HK-2 (cell line): ENCODE measurements at regions not wholly inside any gene's neighbourhood (a gene's known extent, or its start where the extent isn't known, plus 50 kb on each side); places are given as distances from the start of the nearest gene placed in this dataset.
"Not testable (repeated sequence)": the region's sequence is repeated elsewhere in the genome, so short reads cannot be mapped to it uniquely, and the experiment has no call there.

Experiments
- DNase-seq: peaks from one replicate; pipeline ENCODE4 v3.0.0-alpha.2; 2018; ENCODE audit not compliant: unreplicated experiment

GRCh38 chr7:65621580-65622201, 248.0 kb downstream of the ZNF92 start:
- DNase-seq = peak; percentile 1

GRCh38 chr7:65631236-65631635, 241.6 kb upstream of the VKORC1L1 start:
- not testable (repeated sequence) for DNase-seq

- DNase-seq = not testable (repeated sequence)
Observed at GRCh38 chr7:65633587-65634404, 239.1 kb upstream of the VKORC1L1 start.

GRCh38 chr7:65638918-65639317, 234.0 kb upstream of the VKORC1L1 start:
- DNase-seq = not testable (repeated sequence)

GRCh38 chr7:65639717-65640116, 233.2 kb upstream of the VKORC1L1 start:
- not testable (repeated sequence) for DNase-seq

GRCh38 chr7:65643498-65643897, 229.4 kb upstream of the VKORC1L1 start:
- DNase-seq = not testable (repeated sequence)

GRCh38 chr7:65647153-65647964, 225.5 kb upstream of the VKORC1L1 start:
- not testable (repeated sequence) for DNase-seq

DNA sequence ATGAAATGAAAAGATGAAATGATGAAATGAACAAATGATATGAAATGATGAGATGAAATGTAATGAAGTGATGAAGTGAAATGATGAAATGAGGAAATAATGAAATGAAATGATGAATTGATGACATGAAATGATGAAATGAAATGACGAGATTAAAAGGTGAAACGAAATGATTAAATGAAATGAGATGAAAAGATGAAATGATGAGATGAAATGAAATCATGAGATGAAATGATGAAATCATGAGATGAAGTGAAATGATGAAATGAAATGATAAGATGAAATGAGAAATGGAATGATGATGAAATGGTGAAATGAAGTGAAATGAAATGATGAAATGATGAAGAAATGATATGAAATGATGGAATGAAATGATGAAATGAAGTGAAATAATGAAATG, 221.7 kb upstream of the VKORC1L1 start:
- DNase-seq = not testable (repeated sequence)

GRCh38 chr7:65651826-65652592, 220.9 kb upstream of the VKORC1L1 start:
- DNase-seq = not testable (repeated sequence)

DNA sequence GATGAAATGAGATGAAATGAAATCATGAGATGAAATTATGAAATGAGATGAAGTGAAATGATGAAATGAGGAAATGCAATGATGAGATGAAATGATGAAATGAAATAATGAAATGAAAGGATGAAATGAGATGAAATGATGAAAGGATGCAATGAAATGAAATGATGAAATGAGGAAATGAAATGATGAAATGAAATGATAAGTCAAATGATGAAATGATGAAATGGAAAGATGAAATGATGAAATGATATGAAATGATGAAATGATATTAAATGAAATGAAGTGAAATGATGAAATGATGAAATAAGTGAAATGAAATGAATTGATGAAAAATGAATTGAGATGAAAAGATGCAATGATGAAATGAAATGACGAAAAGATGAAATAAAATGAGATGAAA, 220.2 kb upstream of the VKORC1L1 start:
- DNase-seq = not testable (repeated sequence)

DNA sequence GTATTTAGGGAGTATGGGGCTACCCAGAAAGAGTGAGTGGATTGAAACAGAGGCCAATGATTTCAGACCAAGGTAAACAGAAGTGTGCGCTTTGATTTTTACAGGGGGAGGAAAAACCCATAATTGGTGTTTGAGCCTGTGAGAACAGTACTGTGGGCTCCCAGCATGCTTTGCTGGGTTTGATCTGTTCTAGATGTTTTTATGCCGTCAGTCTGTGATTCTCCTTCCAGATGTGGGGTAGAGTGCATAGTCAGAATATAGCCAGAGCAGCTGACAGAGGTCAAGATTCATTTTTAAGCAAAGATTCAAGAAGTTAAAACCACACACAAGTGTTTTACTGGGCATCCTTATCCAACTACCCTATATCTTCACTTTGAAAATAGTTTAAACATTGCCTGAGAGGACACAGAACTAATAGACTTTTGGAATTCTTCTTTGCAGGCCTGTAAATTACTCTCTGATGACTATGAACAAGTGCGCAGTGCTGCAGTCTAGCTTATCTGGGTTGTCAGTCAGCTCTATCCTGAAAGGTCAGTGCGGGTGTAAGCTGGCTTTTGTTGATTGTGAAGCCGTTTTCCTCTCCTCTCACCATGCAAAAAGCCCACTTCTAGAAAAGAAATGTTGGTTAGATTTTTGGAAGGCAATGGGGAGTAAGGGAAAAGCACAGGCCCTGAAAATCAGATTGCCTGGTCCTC, 216.2 kb upstream of the VKORC1L1 start:
- DNase-seq = not testable (repeated sequence)

GRCh38 chr7:65683362-65683761, 189.5 kb upstream of the VKORC1L1 start:
- DNase-seq = not testable (repeated sequence)

DNA sequence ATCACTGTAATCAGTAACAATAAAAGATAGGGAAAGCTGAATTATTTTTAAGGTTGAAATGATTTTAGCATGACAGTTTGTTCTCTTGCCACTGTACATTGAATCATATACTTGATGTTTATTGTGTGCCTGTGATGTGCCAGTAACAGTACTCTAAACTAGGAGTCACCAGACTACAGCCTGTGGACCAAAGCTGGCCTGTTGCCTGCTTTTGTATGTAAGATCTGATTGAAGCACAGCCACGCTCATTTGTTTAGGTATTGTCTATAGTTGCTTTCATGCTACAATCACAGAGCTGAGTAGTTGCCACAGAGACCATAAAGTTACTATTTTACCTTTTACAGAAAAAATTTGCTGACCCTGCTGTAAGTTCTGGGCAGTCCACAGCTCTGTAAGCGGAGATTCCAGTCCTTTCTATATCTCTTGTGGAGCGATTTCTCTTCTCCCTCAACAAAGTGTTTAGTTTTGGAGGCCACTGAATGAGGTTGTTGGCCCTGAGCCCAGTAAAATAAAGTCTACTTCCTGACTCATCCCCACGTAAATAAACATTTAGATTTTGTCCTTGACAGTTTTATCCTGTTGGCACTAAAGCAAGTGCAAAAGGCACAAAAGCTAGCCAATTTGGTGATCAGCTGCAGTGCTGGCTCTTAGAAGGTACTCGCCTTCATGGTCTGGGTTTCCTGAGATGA, 173.7 kb upstream of the VKORC1L1 start:
- DNase-seq = not testable (repeated sequence)

DNA sequence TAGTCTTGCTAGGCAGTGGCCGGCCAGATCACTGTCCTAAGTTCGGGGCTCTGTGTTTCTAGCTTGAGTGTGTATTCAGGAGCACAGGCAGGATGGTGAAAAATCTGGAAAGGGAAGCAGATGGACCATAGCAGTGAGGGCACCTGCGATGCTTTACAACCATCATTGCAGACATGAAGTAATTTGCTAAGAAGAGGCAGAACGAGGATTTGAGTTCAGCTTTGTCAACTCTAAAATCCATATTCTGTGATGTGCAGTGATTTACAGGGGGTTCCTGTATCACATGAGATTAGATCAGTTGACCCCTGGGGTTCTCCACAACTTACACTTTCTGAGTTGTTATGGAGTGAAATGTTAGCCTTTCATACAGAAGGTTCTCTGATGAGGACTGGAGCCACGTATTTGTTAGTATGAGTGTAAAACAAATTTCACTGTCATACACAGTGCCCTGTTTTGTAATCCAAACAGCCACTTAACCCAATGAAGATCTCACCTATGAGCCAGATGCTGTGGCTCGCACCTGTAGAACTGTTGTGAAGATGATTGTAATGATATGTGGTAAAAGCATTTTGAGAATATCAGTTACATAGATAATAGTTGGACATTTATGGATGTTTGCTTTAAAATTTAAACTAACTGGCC, 173.0 kb upstream of the VKORC1L1 start:
- DNase-seq = not testable (repeated sequence)

DNA sequence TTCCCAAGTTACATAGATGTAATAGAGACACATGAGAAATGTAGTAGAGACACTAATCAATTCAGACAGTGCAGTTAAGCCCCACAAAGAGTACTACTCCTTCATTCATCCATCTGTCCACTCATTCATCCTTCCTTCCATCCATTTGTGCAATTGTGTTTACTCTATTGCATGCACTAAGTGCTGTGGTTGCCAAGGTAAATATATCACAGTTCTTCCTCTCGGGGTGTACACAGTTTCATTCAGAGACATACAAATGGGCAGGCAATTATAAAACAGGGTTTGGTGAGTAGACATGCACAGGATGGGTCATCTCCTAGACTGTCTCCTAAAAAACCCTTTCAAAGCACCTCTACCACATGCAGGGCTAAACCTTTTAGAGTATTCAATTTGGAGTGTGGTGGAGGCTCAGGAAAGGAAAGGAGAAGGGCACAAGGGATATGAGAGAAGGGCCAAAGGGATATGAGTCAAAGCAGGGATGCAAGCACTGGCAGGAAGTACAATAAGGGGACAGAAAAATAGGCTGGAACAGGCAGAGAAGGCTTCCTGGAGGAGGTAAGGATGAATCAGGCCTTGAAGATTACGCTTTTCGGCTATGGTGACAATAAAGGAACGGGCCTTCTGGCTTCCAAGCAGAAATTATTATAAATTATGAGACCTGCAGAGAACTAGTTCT, 153.6 kb upstream of the VKORC1L1 start:
- DNase-seq = not testable (repeated sequence)

- DNase-seq = peak; percentile 40
Observed at GRCh38 chr7:65722361-65722792, 150.5 kb upstream of the VKORC1L1 start.

DNA sequence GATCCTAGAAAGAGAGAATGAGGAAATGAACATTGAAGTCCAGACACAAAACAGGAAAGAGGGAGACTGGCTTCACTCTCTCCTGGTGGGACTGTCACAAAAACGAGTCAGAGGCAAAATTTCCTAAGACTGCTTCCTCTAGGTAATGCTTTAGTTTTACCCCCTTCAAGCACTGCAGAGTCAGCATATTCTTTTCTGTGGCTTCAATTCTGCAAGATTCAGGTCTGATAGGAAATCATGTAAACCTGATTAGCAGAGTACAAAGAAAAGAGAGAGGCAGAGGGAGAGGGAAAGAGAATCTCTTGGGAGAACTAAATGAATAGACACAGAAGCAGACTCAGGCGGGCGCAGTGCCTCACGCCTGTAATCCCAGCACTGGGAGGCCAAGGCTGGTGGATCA, 145.7 kb upstream of the VKORC1L1 start:
- DNase-seq = not testable (repeated sequence)

- no peak for DNase-seq
Observed at GRCh38 chr7:65731129-65731528, 141.7 kb upstream of the VKORC1L1 start.

DNA sequence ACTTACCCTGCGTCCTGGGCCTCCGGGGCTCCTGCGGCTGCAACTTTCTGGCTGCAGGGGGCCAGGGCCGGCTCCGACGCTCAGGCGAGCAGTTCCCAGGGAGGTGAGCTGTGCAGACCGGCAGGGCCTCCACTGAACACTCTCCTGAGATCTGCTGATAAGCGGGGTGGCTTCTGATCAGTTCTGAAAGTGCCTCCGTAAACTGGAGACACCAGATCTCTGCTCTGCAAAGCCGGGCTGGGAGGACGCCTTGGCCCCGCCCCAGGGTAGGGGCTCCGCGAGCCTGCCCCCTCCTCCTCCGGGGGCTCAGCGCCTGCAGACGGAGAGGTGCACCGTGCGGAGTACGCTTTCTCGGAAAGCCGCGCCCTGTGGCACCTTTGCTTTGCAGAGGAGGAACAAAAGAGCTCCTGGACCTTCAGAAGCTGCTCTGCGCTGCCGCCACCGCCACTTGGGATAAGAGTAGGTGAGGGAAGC, 141.3 kb upstream of the VKORC1L1 start:
- no peak for DNase-seq
